ENCODE measurements at regions not wholly inside any gene's neighbourhood (a gene's known extent, or its start where the extent isn't known, plus 50 kb on each side); places are given as distances from the start of the nearest gene placed in this dataset.
A peak's percentile ranks its signal among the peaks of the same experiment; 100 is the strongest.

- DNase-seq (ENCODE audit: low spot score), result no peak
Observed at GRCh38 chr2:9681427-9681817, 50.6 kb upstream of the YWHAQ start.

GRCh38 chr2:9685637-9686036 lies 54.8 kb upstream of the YWHAQ start:
- DNase-seq (ENCODE audit: low spot score), result no peak

GRCh38 chr2:9686061-9686460 lies 55.3 kb upstream of the YWHAQ start:
- DNase-seq (ENCODE audit: low spot score), result no peak

GRCh38 chr2:9690252-9690651 lies 59.5 kb upstream of the YWHAQ start:
- no peak for DNase-seq (ENCODE audit: low spot score)

- DNase-seq (ENCODE audit: low spot score), result no peak
Observed at GRCh38 chr2:9690716-9691498, 60.1 kb upstream of the YWHAQ start.

GRCh38 chr2:9692456-9693195 lies 61.8 kb upstream of the YWHAQ start:
- no peak for DNase-seq (ENCODE audit: low spot score)

GRCh38 chr2:9693196-9693491 lies 62.3 kb upstream of the YWHAQ start:
- peak; percentile 45 for DNase-seq (ENCODE audit: low spot score)

- no peak for DNase-seq (ENCODE audit: low spot score)
Observed at GRCh38 chr2:9693646-9694045, 62.8 kb upstream of the YWHAQ start.

- DNase-seq (ENCODE audit: low spot score), result no peak
Observed at GRCh38 chr2:9694661-9695234, 64.0 kb upstream of the YWHAQ start.

GRCh38 chr2:9695941-9696340 lies 65.1 kb upstream of the YWHAQ start:
- no peak for DNase-seq (ENCODE audit: low spot score)

- DNase-seq (ENCODE audit: low spot score), result no peak
Observed at GRCh38 chr2:9696731-9697130, 65.9 kb upstream of the YWHAQ start.

GRCh38 chr2:9697909-9698308 lies 67.1 kb upstream of the YWHAQ start:
- no peak for DNase-seq (ENCODE audit: low spot score)

GRCh38 chr2:9699139-9700108 lies 68.6 kb upstream of the YWHAQ start:
- DNase-seq (ENCODE audit: low spot score), result peak; percentile 58

GRCh38 chr2:9700109-9700495 lies 69.3 kb upstream of the YWHAQ start:
- DNase-seq (ENCODE audit: low spot score), result no peak

- DNase-seq (ENCODE audit: low spot score), result no peak
Observed at GRCh38 chr2:9702604-9703084, 71.8 kb upstream of the YWHAQ start.

- DNase-seq (ENCODE audit: low spot score), result no peak
Observed at GRCh38 chr2:9703085-9703678, 72.4 kb upstream of the YWHAQ start.

- DNase-seq (ENCODE audit: low spot score), result peak; percentile 19
Observed at GRCh38 chr2:9703701-9704221, 73.0 kb upstream of the YWHAQ start.

- no peak for DNase-seq (ENCODE audit: low spot score)
Observed at GRCh38 chr2:9704600-9704999, 73.8 kb upstream of the YWHAQ start.

- DNase-seq (ENCODE audit: low spot score), result no peak
Observed at GRCh38 chr2:9705196-9705595, 74.4 kb upstream of the YWHAQ start.

GRCh38 chr2:9707008-9707407 lies 76.2 kb upstream of the YWHAQ start:
- no peak for DNase-seq (ENCODE audit: low spot score)

- DNase-seq (ENCODE audit: low spot score), result no peak
Observed at GRCh38 chr2:9707611-9708160, 76.9 kb upstream of the YWHAQ start.
